GM12878 (cell line): ENCODE measurements at regions not wholly inside any gene's neighbourhood (a gene's known extent, or its start where the extent isn't known, plus 50 kb on each side); places are given as distances from the start of the nearest gene placed in this dataset.

Experiments
- ATAC-seq: fragments of 200-7000 bp; cut with Tn5 transposase; 3 replicates; pipeline ENCODE4 v1.9.1; 2020; ENCODE audit warnings: mild to moderate bottlenecking, moderate library complexity
- BruUV-seq: library from RNA; stranded (reverse); fragments of 400-500 nt; replicated peaks from 2 replicates; lab custom pipeline; 2021; lab: Mats Ljungman, UMichigan
- CTCF ChIA-PET: fragments of 300-600 bp; sonication (Branson Sonifier 250); formaldehyde crosslinking; extraction: SDS; loops from one replicate; lab custom pipeline; 2021; ENCODE audit warnings: inconsistent platforms; lab: Yijun Ruan, JAX
- POLR2A ChIA-PET: fragments of 350-600 bp; formaldehyde crosslinking; extraction: SDS; loops from one replicate; lab custom pipeline; 2021; ENCODE audit warnings: inconsistent platforms; lab: Charles Lee
- RAD21 ChIA-PET: fragments of 300-600 bp; sonication (Branson Sonifier 250); formaldehyde crosslinking; loops from one replicate; lab custom pipeline; 2023; ENCODE audit warnings: antibody characterized with exemption; ENCODE audit not compliant: unreplicated experiment; lab: Charles Lee
- SMC1A ChIA-PET: fragments of 300-600 bp; sonication (Branson Sonifier 250); formaldehyde crosslinking; loops from one replicate; lab custom pipeline; 2023; ENCODE audit not compliant: unreplicated experiment, uncharacterized antibody; lab: Charles Lee
- DNase-seq: peaks from one replicate; pipeline ENCODE4 v3.0.0-alpha.2; 2011; ENCODE audit warnings: low read depth, low spot score
- FAIRE-seq: peaks from 3 replicates; lab custom pipeline; 2011; peaks lifted over from hg19 to GRCh38; lab: Jason Lieb, UNC
- H2AFZ ChIP-seq: 2 replicates; pipeline ENCODE4 v1.6.0; 2011; ENCODE audit warnings: low read depth, low read length, control low read depth; ENCODE audit not compliant: control insufficient read depth
- H3K27ac ChIP-seq: 2 replicates; pipeline ENCODE4 v1.5.1; 2011; ENCODE audit warnings: control low read depth; ENCODE audit not compliant: control insufficient read depth, insufficient read depth
- H3K27me3 ChIP-seq, 2 experiments: replicated peaks in 1 of 2; 2 replicates each; pipeline versions ENCODE4 v1.6.0 to v1.6.1; 2011; ENCODE audit warnings: low read length in 1 of 2; ENCODE audit not compliant: control insufficient read depth in 2 of 2, insufficient read depth in 2 of 2
- H3K36me3 ChIP-seq, 2 experiments: 2 replicates each; pipeline ENCODE4 v1.5.1; 2011; ENCODE audit warnings: low read length in 1 of 2; ENCODE audit not compliant: control insufficient read depth in 2 of 2, insufficient read depth in 2 of 2
- H3K4me1 ChIP-seq: 2 replicates; pipeline ENCODE4 v1.6.1; 2011; ENCODE audit warnings: mild to moderate bottlenecking, low read length, moderate library complexity, mixed read lengths; ENCODE audit not compliant: control insufficient read depth, insufficient read depth
- H3K4me2 ChIP-seq: 2 replicates; pipeline ENCODE4 v1.6.0; 2011; ENCODE audit warnings: control low read depth; ENCODE audit not compliant: control insufficient read depth, insufficient read depth
- H3K4me3 ChIP-seq: fragments of 200-600 bp; sonication (generic); 2 replicates; pipeline ENCODE4 v1.5.1; 2016
- H3K79me2 ChIP-seq: 2 replicates; pipeline ENCODE4 v1.6.0; 2011; ENCODE audit warnings: low read length; ENCODE audit not compliant: control insufficient read depth, insufficient read depth
- H3K9ac ChIP-seq: 2 replicates; pipeline ENCODE4 v1.8.0; 2011; ENCODE audit warnings: low read length, control low read depth, mixed read lengths; ENCODE audit not compliant: control insufficient read depth, insufficient read depth
- H3K9me3 ChIP-seq: replicated peaks from 3 replicates; pipeline ENCODE4 v1.5.1; 2011; ENCODE audit warnings: mild to moderate bottlenecking, low read length; ENCODE audit not compliant: control insufficient read depth, insufficient read depth
- H4K20me1 ChIP-seq: 2 replicates; pipeline ENCODE4 v1.6.0; 2011; ENCODE audit not compliant: control insufficient read depth, insufficient read depth
- BCL3 ChIP-seq: IDR thresholded peaks from 2 replicates; pipeline ENCODE4 v1.6.1; 2011; ENCODE audit warnings: borderline replicate concordance, low read depth, mild to moderate bottlenecking, moderate library complexity, low read length; ENCODE audit not compliant: insufficient read depth, poor library complexity, severe bottlenecking
- CEBPZ ChIP-seq: fragments of 150-350 bp; IDR thresholded peaks from 2 replicates; pipeline ENCODE4 v1.6.1; 2016; ENCODE audit warnings: low read depth, low read length
- CHD2 ChIP-seq: IDR thresholded peaks from 2 replicates; pipeline ENCODE4 v1.6.1; 2011; ENCODE audit warnings: low read depth, low read length, improper control_type of control experiment, borderline replicate concordance
- EGR1 ChIP-seq, 2 experiments: IDR thresholded peaks; 1 replicate in 1 of 2; 2 replicates in 1 of 2; pipeline ENCODE4 v1.6.1; 2011 to 2012; ENCODE audit warnings: low read depth in 2 of 2, low read length in 2 of 2, borderline replicate concordance in 1 of 2, mild to moderate bottlenecking in 1 of 2, moderate library complexity in 1 of 2
- ELK1 ChIP-seq: IDR thresholded peaks from 2 replicates; pipeline ENCODE4 v1.6.1; 2012; ENCODE audit warnings: low read depth, low read length, improper control_type of control experiment
- KAT2A ChIP-seq: conservative IDR thresholded peaks from 2 replicates; pipeline ENCODE4 v1.6.1; 2011; ENCODE audit warnings: low read depth, low read length; ENCODE audit not compliant: control insufficient read depth
- MYB ChIP-seq: fragments of 150-350 bp; IDR thresholded peaks from 2 replicates; pipeline ENCODE4 v1.6.1; 2014; ENCODE audit warnings: mild to moderate bottlenecking, low read depth, low read length, borderline replicate concordance
- NFYB ChIP-seq: IDR thresholded peaks from 2 replicates; pipeline ENCODE4 v1.6.1; 2011; ENCODE audit warnings: low read depth, mild to moderate bottlenecking, low read length, improper control_type of control experiment, moderate library complexity; ENCODE audit not compliant: insufficient read depth
- NR2F1 ChIP-seq: fragments of 450-650 bp; conservative IDR thresholded peaks from 2 replicates; pipeline ENCODE4 v1.6.1; 2017; ENCODE audit warnings: mild to moderate bottlenecking
- POLR2AphosphoS5 ChIP-seq: IDR thresholded peaks from 2 replicates; pipeline ENCODE4 v1.6.1; 2011; ENCODE audit warnings: mild to moderate bottlenecking, low read length, inconsistent platforms
- RCOR1 ChIP-seq: conservative IDR thresholded peaks from 2 replicates; pipeline ENCODE4 v1.6.1; 2012; ENCODE audit warnings: low read depth, low read length, improper control_type of control experiment
- SPI1 ChIP-seq: IDR thresholded peaks from 2 replicates; pipeline ENCODE4 v1.6.1; 2011; ENCODE audit warnings: low read depth, mild to moderate bottlenecking, low read length, moderate library complexity, borderline replicate concordance; ENCODE audit not compliant: insufficient read depth
- STAT3 ChIP-seq: IDR thresholded peaks from 2 replicates; pipeline ENCODE4 v1.6.1; 2011; ENCODE audit warnings: low read depth, low read length, improper control_type of control experiment
- WGBS: methylation state at CpG from one replicate; pipeline ENCODE4 v1.1.6; 2016; ENCODE audit warnings: low lambda C conversion rate; ENCODE audit not compliant: insufficient replicate concordance, insufficient coverage; ENCODE audit errors: missing lambda C conversion rate; 5-methylcytosine and 5-hydroxymethylcytosine counted together
- in situ Hi-C: fragments of 300-500 bp; cut with MboI; formaldehyde crosslinking; loops from 9 replicates; pipeline ENCODE4 v1.14.3; 2018; ENCODE audit warnings: mixed read lengths
- intact Hi-C: fragments of 100-400 bp; cut with micrococcal nuclease; formaldehyde crosslinking; loops from one replicate; pipeline ENCODE4 v1.14.2; 2022; ENCODE audit not compliant: unreplicated experiment

GRCh38 chr15:69660114-69660513, 207.5 kb downstream of the RPLP1 start:
- Histone ChIP-seq H3K9ac (no peak overlapping the region), H2AFZ (no peak overlapping the region), H3K4me2 (no peak overlapping the region), H3K27me3 (no peaks in the 10 kb centered on the region; a peak in 2 of 4 replicates), H3K4me1 (no peaks in the 10 kb centered on the region), H4K20me1 (no peaks in the 10 kb centered on the region), H3K27ac (no peak overlapping the region), H3K36me3 (no peaks in the 10 kb centered on the region), H3K9me3 (no peaks in the 10 kb centered on the region), H3K79me2 (no peaks in the 10 kb centered on the region), H3K4me3 (no peak overlapping the region)
- 50% methylated on average over 2 of the region's 2 CpGs for WGBS
- SMC1A ChIA-PET: no interaction called here
- no peak for TF ChIP-seq STAT3
- no peak for TF ChIP-seq CEBPZ
- no peak for TF ChIP-seq RCOR1
- no peak for TF ChIP-seq SPI1
- no peak for TF ChIP-seq BCL3
- no peak for TF ChIP-seq NR2F1
- no peak for TF ChIP-seq EGR1 (IDR thresholded peaks at IDR 0.05; ENCODE audit: borderline replicate concordance in 1 of 2, low read depth in 2 of 2, low read length in 2 of 2)
- TF ChIP-seq CHD2: no peak
- no peak for TF ChIP-seq NFYB
- TF ChIP-seq MYB: no peak
- no peak for TF ChIP-seq KAT2A
- no peak for TF ChIP-seq ELK1
- TF ChIP-seq POLR2AphosphoS5: no peak
- no TSS peak for BruUV-seq
- POLR2A ChIA-PET: no interaction called here
- ATAC-seq: no peak
- CTCF ChIA-PET: no interaction called here
- intact Hi-C loops (no loop called here), in situ Hi-C loops (no loop called here)
- RAD21 ChIA-PET: interaction anchor here (0.6 kb wide), 1 partner anchor 164 kb away, joined by 3 read pairs; no protein-coding TSS in a partner anchor
- no peak for FAIRE-seq
- no peak for DNase-seq
